T-helper 1 cell treated with Interleukin-12 subunit alpha and Interleukin-12 subunit beta and Interleukin-4 antibody, amounts not matched to agents 30 ng/mL and 1 ng/mL, for 36 hours (primary cell): ENCODE measurements at regions not wholly inside any gene's neighbourhood (a gene's known extent, or its start where the extent isn't known, plus 50 kb on each side); places are given as distances from the start of the nearest gene placed in this dataset.
"Not testable (repeated sequence)": the region's sequence is repeated elsewhere in the genome, so short reads cannot be mapped to it uniquely, and the experiment has no call there.

ENCODE experiments used
- intact Hi-C: fragments of 100-400 bp; cut with micrococcal nuclease; formaldehyde crosslinking; loops from one replicate; pipeline ENCODE4 v1.15.1; 2024

GRCh38 chr3:152151216-152151876 lies 117.4 kb upstream of the MBNL1 start:
- intact Hi-C loops, result no loop called here

GRCh38 chr3:152151877-152152765 lies 116.6 kb upstream of the MBNL1 start:
- intact Hi-C loops, result not testable (repeated sequence)

GRCh38 chr3:152153115-152153514 lies 115.6 kb upstream of the MBNL1 start:
- intact Hi-C loops, result not testable (repeated sequence)

GRCh38 chr3:152155246-152156020 lies 113.3 kb upstream of the MBNL1 start:
- intact Hi-C loops, result no loop called here

- intact Hi-C loops, result no loop called here
Observed at GRCh38 chr3:152156880-152157279, 111.8 kb upstream of the MBNL1 start.

- intact Hi-C loops, result no loop called here
Observed at GRCh38 chr3:152157337-152157736, 111.4 kb upstream of the MBNL1 start.

- intact Hi-C loops, result no loop called here
Observed at GRCh38 chr3:152159328-152159727, 109.4 kb upstream of the MBNL1 start.

GRCh38 chr3:152160350-152161011 lies 108.2 kb upstream of the MBNL1 start:
- intact Hi-C loops, result no loop called here

- intact Hi-C loops, result no loop called here
Observed at GRCh38 chr3:152172460-152172859, 96.3 kb upstream of the MBNL1 start.

GRCh38 chr3:152173627-152174026 lies 95.1 kb upstream of the MBNL1 start:
- intact Hi-C loops, result no loop called here

GRCh38 chr3:152174876-152175527 lies 93.7 kb upstream of the MBNL1 start:
- intact Hi-C loops, result no loop called here

GRCh38 chr3:152175528-152175889 lies 93.2 kb upstream of the MBNL1 start:
- intact Hi-C loops, result no loop called here

GRCh38 chr3:152176241-152176640 lies 92.5 kb upstream of the MBNL1 start:
- intact Hi-C loops, result no loop called here

GRCh38 chr3:152176998-152177397 lies 91.7 kb upstream of the MBNL1 start:
- intact Hi-C loops, result no loop called here

GRCh38 chr3:152177757-152178156 lies 91.0 kb upstream of the MBNL1 start:
- intact Hi-C loops, result no loop called here

- intact Hi-C loops, result loop anchor here (1.0 to 2.0 kb wide), 5 partner anchors 10 to 289 kb away; partner anchors contain the start of gene MBNL1
Observed at GRCh38 chr3:152183473-152183872, 85.3 kb upstream of the MBNL1 start.

GRCh38 chr3:152184971-152185686 lies 83.6 kb upstream of the MBNL1 start:
- intact Hi-C loops, result no loop called here

- intact Hi-C loops, result no loop called here
Observed at GRCh38 chr3:152185891-152186630, 82.7 kb upstream of the MBNL1 start.

GRCh38 chr3:152190636-152191183 lies 78.0 kb upstream of the MBNL1 start:
- intact Hi-C loops, result loop anchor here (5.0 to 10.0 kb wide), 2 partner anchors 1428 to 1434 kb away; partner anchors contain the start of gene SIAH2
